ENCODE measurements at regions not wholly inside any gene's neighbourhood (a gene's known extent, or its start where the extent isn't known, plus 50 kb on each side); places are given as distances from the start of the nearest gene placed in this dataset.
"Not testable (repeated sequence)": the region's sequence is repeated elsewhere in the genome, so short reads cannot be mapped to it uniquely, and the experiment has no call there.

DNA sequence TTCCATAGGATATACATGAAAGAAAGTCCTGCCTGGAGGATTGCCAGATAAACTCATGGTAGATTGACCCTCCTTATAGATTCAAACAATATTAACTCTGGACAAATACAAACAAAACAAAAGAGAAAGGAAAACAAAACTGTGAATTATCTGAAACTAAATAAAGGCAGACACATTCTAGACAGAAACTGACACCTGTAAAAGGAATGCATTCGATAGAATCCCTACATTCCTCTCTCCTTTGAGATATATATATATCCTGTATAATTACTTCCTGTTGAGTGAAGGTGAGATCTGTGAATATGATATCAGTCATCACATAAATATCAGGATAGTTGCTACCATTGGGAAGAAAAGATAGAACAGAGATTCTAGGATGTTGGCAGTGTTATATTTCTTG is 948.4 kb upstream of the ATXN7L3B start:
- H3K4me1 ChIP-seq, result no peaks in the 10 kb centered on the region
- H3K27ac ChIP-seq, result no peak overlapping the region
- no peaks in the 10 kb centered on the region for H3K27me3 ChIP-seq
- TF ChIP-seq POLR2A (IDR thresholded peaks at IDR 0.05), result no peak
- TF ChIP-seq, protein P1, sequence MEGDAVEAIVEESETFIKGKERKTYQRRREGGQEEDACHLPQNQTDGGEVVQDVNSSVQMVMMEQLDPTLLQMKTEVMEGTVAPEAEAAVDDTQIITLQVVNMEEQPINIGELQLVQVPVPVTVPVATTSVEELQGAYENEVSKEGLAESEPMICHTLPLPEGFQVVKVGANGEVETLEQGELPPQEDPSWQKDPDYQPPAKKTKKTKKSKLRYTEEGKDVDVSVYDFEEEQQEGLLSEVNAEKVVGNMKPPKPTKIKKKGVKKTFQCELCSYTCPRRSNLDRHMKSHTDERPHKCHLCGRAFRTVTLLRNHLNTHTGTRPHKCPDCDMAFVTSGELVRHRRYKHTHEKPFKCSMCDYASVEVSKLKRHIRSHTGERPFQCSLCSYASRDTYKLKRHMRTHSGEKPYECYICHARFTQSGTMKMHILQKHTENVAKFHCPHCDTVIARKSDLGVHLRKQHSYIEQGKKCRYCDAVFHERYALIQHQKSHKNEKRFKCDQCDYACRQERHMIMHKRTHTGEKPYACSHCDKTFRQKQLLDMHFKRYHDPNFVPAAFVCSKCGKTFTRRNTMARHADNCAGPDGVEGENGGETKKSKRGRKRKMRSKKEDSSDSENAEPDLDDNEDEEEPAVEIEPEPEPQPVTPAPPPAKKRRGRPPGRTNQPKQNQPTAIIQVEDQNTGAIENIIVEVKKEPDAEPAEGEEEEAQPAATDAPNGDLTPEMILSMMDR (IDR thresholded peaks at IDR 0.05), result no peak
- H3K4me3 ChIP-seq, result no peak overlapping the region
- intact Hi-C loops (cut with DNase I; ENCODE audit: low total_unique reads), result no loop called here
- no peak for DNase-seq
- H3K36me3 ChIP-seq (ENCODE audit: low read depth, missing control alignments), result no peaks in the 10 kb centered on the region
- H3K9me3 ChIP-seq, result no peaks in the 10 kb centered on the region
- 82 to 89% methylated on average over 1 of the region's 1 CpG for WGBS, 2 donors

DNA sequence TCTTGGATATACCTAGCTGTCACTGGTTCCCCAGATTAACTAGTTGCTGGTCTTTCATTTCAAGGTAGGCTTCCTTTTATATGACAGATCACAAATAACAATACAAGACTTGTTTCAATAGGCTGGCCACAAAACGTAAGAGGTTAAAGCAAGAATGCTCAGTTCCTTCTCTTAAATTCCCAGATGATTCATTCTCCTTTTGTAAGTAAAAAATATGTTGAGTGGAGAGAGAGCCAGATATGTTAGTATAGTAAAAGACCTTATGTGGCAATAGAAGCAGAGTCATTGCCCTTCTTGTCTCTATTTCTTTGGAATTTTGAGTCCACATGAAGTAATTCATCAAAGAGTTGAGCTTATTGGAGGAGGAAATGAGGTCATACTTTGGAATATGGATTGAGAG is 939.0 kb upstream of the ATXN7L3B start:
- no peak for DNase-seq
- H3K27ac ChIP-seq, result no peak overlapping the region
- H3K36me3 ChIP-seq (ENCODE audit: low read depth, missing control alignments), result no peaks in the 10 kb centered on the region
- H3K9me3 ChIP-seq, result no peaks in the 10 kb centered on the region
- 78 to 88% methylated on average over 1 of the region's 1 CpG for WGBS, 2 donors
- intact Hi-C loops (cut with DNase I; ENCODE audit: low total_unique reads), result no loop called here
- no peaks in the 10 kb centered on the region for H3K27me3 ChIP-seq
- H3K4me3 ChIP-seq, result no peak overlapping the region
- TF ChIP-seq, protein P1 (IDR thresholded peaks at IDR 0.05), result no peak
- TF ChIP-seq POLR2A (IDR thresholded peaks at IDR 0.05), result no peak
- no peaks in the 10 kb centered on the region for H3K4me1 ChIP-seq

DNA sequence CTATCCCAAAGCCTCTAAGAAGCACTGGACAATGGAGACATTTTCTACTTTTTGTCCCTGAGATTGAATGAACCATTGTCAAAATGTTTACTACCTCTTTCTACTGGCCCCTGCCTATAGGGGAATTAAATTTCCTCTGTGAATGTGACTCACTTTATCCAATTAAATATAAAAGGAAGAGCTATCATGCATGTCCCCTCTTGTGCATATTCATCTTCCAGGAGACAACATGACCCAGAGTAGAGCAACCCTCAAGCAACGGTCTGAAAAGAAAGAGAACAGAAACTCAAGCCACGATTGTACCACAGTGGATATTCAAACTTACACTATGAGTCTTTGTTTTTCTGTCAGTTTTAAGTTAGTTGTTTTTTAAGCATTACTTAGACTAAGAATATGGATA is 938.4 kb upstream of the ATXN7L3B start:
- Histone ChIP-seq H3K9me3 (no peaks in the 10 kb centered on the region), H3K27me3 (no peaks in the 10 kb centered on the region), H3K27ac (no peak overlapping the region), H3K4me3 (no peak overlapping the region), H3K36me3 (ENCODE audit: low read depth, missing control alignments) (no peaks in the 10 kb centered on the region), H3K4me1 (no peaks in the 10 kb centered on the region)
- DNase-seq, result no peak
- intact Hi-C loops (cut with DNase I; ENCODE audit: low total_unique reads), result no loop called here
- 78 to 85% methylated on average over 2 of the region's 2 CpGs for WGBS, 2 donors
- TF ChIP-seq, protein P1 (IDR thresholded peaks at IDR 0.05), result no peak
- no peak for TF ChIP-seq POLR2A (IDR thresholded peaks at IDR 0.05)

DNA sequence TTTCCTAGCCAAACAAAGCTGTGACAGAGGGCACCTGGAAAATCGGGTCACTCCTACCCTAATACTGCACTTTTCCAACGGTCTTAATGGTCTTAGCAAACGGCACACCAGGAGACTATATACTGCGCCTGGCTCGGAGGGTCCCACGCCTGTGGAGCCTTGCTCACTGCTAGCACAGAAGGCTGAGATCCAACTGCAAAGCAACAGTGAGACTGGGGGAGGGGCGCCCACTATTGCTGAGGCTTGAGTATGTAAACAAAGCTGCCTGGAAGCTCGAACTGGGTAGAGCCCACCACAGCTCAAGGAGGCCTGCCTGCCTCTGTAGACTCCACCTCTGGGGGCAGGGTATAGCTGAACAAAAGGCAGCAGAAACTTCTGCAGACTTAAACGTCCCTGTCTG is 931.7 kb upstream of the ATXN7L3B start:
- H3K9me3 ChIP-seq; H3K27ac ChIP-seq; H3K36me3 ChIP-seq (ENCODE audit: low read depth, missing control alignments); intact Hi-C loops (cut with DNase I; ENCODE audit: low total_unique reads); H3K4me1 ChIP-seq; DNase-seq; H3K27me3 ChIP-seq; H3K4me3 ChIP-seq: not testable (repeated sequence)
- WGBS, 2 donors, result 74 to 77% methylated on average over 4 to 9 of the region's 9 CpGs

DNA sequence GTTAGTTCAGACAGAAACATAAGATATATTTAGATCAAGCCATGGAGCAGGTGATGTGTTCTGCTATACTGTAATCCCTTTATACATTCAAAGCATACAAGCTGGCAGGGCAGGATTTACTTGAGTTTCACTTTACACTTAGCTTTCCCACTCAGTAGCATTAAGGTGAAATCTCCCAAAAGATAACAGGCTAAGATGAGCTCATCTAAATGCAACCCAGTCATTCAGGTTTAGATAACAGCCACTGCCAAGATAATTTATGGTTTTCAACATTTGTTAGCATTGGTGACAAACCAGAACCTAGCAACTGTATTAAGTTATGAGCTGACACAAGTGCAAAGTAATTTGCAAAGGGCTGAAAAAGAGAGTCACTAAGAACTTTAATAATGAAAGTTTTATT is 925.1 kb upstream of the ATXN7L3B start:
- Histone ChIP-seq H3K9me3 (no peaks in the 10 kb centered on the region), H3K36me3 (ENCODE audit: low read depth, missing control alignments) (no peaks in the 10 kb centered on the region), H3K27me3 (no peaks in the 10 kb centered on the region), H3K27ac (no peak overlapping the region), H3K4me1 (no peaks in the 10 kb centered on the region), H3K4me3 (no peak overlapping the region)
- intact Hi-C loops (cut with DNase I; ENCODE audit: low total_unique reads), result no loop called here
- TF ChIP-seq, protein P1 (IDR thresholded peaks at IDR 0.05), result no peak
- TF ChIP-seq POLR2A (IDR thresholded peaks at IDR 0.05), result no peak
- no peak for DNase-seq

Data from testis (tissue), 2 donors.